Ureter (tissue), 1 donor: ENCODE measurements at regions not wholly inside any gene's neighbourhood (a gene's known extent, or its start where the extent isn't known, plus 50 kb on each side); places are given as distances from the start of the nearest gene placed in this dataset.

Source experiments
- DNase-seq: peaks from one replicate; pipeline ENCODE4 v3.0.0-alpha.2; 2020; ENCODE audit warnings: low spot score
- donor health status: DM: yes; HTN: yes; CAD: no.

DNA sequence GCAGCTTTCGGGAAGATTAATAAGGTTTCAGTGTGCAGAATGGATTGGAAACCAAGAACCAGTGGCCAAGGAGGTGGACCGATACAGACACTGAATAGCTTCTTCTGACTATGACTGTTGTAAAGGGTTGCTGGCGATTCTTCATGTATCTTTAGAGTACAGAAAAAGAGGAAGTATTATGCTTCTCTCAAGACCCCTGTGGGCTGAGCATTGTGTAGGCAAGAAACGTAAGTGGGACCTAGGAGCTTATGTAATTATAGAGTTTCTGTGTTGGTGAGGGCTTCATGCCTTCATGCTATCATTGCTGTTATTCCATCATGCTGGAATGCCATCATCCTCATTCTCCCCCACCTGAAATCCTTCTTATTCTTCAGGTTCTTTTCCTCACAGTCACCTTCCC lies 105.4 kb upstream of the AKIRIN2 start:
- DNase-seq = no peak

DNA sequence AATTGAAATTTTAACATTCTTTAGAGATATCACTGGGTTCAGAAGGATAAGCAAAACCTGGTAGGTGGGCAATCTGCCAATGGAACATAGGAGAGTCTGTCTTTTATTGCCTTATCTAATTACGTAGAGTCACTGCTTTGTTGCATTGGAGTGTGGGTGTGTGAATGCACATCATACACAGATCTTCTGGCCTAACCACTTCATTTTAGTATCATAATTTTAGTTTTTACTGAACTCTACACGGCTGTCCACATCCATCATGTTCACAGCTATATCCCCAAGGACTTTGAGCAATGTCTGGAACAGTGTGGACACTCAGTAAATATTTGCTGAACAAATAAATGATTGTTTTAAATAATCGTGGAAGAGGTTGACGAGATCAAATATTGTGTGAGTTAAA lies 104.6 kb upstream of the AKIRIN2 start:
- no peak for DNase-seq

DNA sequence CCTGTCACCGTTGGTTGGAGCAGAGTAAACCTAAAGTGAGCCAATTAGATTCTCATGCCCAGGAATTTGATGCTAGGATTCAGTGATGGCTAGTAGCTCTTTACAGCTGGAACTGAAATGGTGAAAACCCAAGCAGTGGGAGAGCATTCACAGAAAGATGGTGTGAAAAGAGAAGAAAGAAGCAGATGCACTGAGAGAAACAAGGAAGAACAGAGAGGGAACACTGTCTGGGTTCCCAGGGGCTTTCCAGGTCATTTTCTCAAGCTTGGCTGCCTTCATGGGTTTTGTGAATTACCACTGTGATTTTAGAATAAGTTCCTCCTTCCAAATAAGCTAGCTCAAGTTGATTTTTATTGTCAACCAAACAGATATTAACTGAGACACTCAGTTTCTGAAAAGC lies 104.1 kb upstream of the AKIRIN2 start:
- no peak for DNase-seq

DNA sequence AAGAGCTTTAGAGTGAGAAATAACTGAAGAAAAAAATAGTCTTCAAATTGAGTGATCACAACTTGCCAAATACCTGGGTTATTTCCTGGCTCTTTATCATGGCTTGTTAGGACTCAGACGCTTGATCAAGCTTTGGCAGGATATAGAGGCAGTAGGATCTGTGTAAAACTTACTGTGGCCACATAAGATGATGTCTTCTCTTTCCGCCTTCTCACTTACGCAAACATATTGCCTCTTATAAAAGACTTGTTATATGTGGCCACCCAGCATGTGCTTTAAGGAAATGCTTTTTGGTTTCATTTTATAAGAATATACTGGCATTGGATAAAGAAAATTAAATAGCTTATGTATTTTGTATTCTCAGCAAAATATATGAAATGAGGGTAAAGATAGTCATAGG lies 101.8 kb upstream of the AKIRIN2 start:
- no peak for DNase-seq

DNA sequence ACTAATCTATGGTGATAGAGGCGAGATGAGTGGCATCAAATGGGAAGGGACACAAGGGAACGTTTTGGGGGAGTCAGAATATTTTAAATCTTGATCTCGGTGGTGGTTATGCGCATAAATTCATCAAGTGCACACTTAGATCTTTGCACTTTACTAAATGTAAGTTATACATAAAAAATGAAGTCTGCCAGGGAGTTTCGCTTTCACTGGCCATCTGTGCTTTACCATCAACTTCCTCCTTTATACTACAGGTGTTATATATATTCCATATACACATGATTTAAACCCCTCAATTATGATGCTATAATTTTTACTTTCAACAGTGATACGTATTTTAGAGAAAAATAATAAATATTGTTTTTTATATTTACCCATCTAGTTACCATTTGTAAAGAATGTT lies 97.6 kb upstream of the AKIRIN2 start:
- no peak for DNase-seq

DNA sequence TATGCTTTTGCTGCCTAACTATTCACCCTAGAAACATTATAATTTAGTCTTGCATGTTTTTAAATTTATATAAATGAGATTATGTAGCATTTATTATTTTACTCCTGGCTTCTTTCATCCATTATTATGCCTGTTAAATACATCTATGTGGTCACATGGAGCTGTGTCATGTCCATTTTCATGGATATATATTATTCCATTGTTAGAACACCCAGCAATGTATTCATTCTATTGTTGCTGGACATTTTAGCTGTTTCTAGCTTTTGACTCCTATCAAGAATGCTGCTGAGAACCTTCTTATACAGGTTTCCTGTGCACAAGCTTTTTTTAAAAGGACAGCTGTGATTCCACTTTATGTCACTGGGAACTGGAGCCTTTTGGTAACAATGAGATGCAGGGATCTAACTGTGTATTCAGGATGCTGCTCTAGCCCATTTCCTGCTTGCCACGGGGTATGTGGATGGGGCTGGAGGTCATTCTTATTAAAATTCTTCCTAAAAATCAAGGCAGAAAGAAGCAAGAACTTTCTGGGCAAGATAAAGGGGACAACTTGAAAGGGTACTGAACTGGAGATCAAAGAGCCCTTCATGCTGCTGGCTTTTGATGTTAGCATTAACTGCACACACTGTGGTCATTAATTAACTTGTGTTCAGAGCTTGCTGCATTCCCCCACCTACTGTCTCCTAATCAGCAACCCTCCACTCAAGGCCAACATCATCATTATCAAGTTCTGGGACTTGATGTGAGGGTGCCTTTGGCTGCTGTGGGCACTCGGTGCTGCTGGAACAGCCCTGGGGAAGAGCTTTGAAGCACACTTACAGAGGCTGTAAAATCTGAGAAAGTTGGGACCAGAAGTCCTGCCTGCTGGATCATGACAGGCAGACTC lies 96.6 kb upstream of the AKIRIN2 start:
- DNase-seq = no peak

DNA sequence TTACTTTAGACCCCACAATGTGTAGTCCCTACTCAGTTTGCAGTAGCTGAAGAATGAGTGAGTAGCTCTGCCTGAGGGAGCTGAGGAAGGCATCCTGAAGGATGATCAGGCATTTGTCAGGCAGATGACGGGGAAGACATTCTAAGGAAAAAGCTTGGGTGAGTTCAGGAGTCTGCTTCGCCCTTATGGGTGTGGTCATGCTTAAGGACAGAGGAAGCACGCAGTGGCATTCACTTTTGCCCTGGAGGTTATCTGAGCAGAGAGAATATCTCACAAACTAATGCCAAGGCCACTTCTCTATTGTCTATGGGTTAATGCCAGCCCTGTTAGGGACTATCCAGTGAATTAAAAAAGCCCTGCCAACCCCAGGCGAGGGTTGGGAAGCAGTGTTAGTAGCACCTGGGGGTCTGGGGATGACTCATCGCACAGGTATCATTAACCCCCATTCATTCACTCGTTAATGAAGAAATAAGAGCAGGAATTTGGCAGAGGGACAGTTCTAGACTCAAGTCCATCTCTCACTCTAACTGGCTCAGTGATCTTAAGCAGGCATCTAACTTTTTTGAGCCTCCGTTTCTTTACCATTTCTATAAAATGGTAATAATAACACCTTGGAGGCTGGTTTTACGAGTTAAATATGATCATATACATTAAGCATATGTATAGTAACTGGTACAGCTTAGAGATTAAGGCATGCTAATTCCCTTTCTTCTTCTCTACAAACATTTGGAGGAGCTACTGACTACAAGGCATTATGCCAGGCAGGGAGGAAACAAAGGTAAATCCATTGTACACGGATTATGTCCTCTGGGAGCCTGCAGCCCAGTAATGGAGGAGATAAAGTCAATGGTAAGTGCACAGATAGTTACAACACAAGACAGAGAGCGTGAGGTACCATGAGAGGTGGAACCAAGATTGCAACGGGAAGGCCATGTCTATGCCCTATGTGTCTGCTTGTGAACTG lies 93.2 kb upstream of the AKIRIN2 start:
- DNase-seq = no peak

DNA sequence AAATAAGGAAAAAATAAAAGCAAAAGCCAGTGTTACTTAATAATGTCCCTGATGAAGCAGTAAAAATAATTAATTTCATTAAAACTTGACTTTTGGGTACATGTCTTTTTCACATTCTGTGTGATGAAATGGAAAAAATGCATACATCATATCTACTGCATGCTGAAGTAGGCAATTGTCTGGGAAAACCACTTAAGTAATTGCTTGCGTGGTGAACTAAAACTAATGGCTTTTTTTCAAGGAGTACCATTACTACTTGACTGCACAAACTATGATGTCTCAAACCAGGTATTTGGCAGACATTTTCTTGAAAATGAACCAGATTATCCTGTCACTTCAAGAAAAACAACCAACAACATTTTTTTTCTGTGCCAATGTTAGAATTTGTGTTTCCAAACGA lies 91.3 kb upstream of the AKIRIN2 start:
- DNase-seq = no peak

DNA sequence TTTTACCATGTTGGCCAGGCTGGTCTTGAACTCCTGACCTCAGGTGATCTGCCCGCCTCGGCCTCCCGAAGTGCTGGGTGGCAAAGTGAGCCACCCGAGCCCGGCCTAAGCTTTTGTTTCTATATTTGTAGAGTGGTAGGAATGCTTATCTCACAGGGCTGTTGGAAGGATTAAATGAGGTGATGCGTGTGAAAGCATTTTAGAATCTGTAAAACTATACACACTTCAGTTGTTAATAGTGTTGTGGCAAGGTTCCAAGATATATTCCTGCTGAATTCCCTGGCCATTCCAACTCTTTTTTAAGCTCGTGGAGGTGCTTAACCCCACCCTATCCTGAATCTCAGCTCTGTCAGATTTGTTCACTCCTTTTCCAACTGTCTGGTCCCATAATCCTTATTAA lies 89.9 kb upstream of the AKIRIN2 start:
- no peak for DNase-seq

DNA sequence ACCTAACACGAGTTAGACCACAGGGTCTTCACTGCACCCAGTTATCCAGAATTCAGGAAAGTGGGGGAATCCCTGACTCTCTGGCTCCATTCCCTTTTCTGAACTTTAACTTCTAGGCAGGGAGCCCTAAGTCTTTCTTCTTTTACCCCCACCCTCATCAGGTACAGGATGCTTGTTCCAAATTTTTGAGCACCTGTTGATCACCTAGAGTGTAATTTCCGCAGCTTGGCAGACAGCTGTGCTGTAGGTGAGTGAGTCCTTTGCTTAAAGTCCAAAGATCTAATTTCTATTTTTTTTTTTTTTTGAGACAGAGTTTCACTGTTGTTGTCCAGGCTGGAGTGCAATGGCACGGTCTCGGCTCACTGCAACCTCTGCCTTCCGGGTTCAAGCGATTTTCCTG lies 89.5 kb upstream of the AKIRIN2 start:
- no peak for DNase-seq

DNA sequence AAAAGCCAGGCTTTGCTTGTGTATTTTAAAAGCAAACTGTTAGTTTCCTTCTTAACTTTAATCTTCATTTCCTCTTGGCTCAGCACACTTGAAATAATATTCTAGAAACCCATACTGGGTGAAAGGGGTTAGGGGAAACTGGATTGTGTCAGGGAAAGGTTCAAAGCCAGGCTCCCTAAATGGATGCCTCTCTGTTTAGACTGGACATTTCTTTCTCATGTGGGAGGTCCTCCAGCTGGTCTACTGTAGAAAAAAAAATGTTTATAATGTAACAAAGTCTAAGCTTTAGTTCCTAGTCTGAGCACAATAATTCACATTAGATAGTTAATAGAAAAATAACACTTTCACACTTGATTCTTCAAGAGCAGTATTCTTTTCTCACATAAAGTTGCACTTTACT lies 89.0 kb upstream of the AKIRIN2 start:
- no peak for DNase-seq

DNA sequence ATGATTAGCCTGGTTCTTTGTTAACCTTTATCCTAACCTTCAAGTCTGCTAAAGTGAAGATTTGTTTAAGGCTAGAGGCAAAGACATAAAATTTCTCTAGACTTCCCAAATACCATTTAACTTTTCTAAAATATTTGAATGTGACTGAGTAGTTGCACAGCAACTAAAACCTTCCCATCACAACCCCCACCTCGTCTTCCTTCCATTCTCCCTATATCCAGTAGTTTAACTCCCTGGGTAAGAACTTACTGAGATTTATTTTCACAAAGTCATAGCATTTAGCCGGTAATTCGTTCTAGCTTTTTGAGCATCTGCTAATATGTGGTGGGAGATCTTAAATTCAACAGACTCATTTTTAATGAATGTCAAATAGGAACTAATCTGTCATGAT lies 87.9 kb upstream of the AKIRIN2 start:
- no peak for DNase-seq

DNA sequence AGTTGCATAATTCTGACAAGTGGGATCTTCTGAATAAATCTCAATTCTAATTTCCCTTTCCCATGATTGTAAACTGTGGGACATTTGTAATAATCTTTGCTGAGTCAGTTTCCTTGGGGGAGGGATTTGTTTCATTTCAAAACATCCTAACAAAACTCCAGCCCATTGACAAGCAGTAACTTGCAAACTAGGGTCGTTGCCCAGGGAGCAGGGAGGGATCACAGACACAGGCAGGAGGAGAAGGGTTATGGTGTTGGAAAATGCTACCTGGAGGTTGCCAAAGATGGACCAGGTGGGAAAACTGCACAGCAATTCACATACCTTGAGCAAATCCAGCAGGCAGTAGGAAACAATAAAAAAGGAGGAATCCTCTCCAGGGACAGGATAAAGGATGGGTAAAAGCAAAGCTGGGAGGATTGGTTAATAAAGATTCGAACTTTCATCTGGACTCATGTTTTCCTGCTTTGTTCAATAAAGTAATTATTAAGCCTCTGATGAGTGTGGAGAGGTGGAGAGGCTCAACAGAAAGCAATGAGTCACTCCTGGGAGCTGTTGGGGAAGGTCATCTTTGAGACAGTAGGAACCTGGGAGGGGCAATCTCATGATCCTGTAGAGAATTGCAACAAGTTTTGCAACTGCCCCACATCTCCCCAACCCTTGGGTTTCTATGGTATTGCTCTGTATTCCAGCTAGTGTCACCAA lies 87.3 kb upstream of the AKIRIN2 start:
- DNase-seq = no peak

DNA sequence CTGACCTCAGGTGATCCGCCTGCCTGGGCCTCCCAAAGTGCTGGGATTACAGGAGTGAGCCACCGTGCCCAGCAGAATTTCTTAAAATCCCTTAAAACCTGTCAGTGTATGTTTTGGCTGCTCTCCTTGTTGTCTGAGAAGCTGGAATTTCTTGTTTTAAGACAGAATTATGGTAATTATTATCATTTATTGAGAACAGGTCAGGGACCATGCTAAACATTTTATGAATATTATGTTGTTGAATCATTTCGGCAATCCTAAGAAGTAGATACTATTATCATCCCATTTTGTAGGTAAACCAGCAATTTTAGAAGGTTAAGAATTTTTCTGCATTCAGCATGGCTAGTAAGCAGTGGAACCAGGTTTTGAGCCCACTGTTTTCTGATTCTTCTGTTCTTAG lies 86.1 kb upstream of the AKIRIN2 start:
- DNase-seq = no peak

DNA sequence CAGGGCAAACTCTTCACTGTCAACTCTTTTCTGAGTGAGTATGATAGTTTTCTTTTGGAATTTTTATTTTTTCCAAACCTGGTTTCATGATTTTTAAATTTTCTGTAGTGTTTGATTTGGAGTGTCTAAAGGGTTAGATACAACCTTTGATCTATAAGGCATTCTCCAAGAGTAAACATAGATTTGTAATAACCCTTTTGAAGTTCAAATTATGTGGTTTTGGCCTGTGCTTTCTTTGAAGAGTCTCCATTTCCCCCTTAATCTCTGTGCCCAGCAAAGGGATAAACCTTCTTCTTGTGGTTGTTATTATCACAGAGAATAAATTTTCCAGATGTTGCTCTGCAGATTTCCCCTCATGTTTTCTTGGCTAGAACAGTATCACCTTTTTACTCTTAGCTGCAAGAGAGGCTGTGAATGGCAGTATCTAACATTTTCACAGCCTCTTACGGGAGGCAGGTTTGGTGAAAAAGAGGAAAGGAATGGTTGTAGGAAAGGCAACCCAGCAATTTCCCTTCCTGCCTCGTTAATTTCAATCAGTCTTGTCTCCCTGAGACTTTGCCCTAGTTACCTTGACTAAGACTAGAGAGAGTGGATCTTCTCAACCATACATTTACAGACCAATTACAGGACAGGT lies 83.3 kb upstream of the AKIRIN2 start:
- DNase-seq = no peak

DNA sequence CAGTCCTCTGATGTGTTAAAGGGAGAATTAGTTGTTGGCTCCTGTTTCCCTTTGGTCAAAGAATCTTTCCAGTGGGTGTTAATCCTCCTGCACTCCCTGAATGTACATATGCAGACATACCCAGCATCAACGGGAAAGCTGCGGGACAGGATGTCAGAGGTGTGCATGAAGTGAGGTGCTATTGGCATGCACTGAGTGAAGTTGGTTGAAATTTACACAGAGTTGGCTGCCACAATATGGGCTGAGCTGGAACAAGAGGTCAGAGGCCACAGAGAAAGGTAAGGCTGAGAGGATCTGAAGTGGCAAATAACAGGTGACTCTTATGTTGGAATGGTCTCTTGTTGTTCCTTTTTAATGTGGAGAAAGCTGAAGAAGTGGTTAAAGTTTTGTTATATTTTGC lies 82.7 kb upstream of the AKIRIN2 start:
- DNase-seq = no peak

DNA sequence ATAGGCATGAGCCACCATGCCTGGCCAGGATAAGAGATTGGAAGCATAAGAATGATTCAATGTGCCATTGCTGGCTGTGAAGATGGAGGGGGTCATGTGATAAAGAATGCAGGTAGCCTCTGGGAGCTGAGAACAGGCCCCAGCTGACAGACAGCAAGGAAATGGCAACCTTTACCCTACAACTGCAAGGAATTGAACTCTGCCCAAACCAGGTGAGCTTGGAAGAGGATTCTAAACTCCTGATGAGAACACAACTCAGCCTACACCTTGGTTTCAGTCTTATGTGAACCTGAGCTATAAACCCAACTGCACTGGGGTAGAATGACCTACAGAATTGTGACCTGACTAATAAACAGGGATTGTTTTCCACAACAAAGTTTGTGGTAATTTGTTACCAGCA lies 82.0 kb upstream of the AKIRIN2 start:
- no peak for DNase-seq

DNA sequence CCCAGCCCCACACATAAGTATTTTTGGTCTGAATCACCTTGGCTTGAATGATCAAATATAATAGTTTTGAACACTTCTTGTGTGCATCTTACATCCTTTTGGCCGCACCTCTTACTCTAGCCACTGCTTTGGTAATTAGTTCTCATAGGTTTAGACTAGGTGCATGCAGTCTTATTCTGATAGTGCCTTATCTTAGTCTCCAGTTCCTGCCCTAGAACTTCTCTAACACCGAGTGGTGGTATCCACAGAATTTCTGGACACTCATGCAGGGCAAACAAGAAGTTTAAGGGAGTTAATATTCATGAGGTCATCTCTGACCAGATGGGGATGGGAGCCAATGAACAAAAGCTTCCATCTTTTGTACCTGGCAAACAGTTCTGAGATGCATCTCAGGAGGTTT lies 77.5 kb upstream of the AKIRIN2 start:
- DNase-seq = no peak

DNA sequence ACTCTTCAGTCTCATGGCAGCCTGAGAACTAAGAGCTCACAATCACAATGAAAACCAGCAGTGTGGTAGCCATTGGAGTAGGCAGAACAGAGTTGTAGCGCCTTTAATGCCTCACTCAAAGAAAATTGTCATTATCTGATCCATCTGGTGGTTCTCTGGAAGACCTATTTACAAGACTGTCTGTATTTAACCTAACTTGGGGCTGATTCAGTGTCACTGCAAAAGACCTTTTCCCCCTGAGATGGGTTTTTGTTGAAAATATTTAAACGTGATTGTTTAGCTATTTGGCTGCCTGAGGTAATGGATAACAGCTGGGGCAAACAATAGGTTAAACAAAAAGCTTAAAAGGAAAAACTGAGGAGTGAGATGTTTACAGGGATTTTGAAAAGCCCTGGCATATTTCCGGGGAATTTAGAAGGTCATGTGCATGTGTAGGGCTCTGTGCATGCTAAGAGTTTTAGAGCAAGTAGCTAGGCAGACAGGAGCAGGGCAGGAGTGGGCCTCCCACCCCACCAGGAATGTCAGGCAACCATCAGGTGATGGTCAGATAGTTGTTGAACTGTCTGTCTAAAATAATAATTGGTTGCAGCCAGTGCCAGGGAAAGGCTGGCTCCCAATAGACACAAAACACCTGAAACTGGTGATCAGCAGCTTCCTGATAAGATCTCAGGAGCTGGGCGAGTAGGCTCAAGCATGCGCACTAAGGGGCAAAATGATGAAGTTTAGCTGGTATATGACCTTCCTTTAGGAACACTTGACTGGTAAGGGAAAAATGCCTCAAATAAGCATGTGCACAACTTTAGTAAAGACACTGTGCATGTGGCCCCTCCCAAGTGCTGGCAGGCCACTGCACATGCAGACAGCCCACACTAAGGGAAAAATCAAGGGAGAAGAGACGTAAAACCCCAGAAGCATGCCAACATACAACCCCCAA lies 70.8 kb upstream of the AKIRIN2 start:
- no peak for DNase-seq

DNA sequence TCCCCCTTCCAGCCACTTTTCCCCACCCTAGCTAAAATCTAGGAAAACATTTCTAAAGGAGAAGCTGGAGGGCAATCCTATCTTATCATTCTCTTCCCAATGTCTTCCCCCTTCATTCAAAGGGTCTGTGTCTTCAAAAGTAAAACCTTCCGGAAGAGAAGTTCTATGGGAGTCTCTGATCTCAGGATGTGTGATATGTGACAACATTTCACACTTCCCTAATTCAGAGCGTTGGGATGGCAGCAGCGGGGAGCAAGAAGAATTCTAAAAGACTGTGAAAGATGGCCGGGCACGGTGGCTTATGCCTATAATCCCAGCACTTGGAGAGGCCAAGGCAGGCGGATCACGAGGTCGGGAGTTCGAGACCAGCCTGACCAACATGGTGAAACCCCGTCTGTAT lies 65.4 kb upstream of the AKIRIN2 start:
- no peak for DNase-seq

DNA sequence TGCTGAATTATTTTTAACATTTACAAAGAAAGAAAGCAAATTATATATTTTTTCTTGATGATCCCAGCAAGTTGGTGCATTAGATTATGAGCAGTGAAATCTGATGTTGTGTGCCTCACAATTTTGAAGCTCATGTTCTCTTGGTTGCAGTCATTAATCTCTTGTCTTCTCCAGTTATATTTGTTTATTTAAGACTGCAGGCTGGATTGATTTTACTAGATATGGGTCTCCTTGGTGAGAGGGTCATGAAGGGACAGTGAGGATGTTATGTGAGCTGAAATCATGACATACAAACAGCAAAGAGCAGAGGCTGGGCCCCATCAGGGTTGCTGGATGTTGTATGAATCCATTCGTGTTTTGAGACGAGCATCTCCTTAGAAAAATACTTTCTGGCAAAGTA lies 64.2 kb upstream of the AKIRIN2 start:
- no peak for DNase-seq
